C4-2B (cell line): ENCODE measurements at regions not wholly inside any gene's neighbourhood (a gene's known extent, or its start where the extent isn't known, plus 50 kb on each side); places are given as distances from the start of the nearest gene placed in this dataset.

Experiments used
- ZFX ChIP-seq: fragments of 450-650 bp; IDR thresholded peaks from 2 replicates; pipeline ENCODE4 v1.6.1; 2017
- TF ChIP-seq, protein P1 (sequence below): fragments of 450-650 bp; conservative IDR thresholded peaks from 2 replicates; pipeline ENCODE4 v1.5.1; 2017; ENCODE audit warnings: mild to moderate bottlenecking

DNA sequence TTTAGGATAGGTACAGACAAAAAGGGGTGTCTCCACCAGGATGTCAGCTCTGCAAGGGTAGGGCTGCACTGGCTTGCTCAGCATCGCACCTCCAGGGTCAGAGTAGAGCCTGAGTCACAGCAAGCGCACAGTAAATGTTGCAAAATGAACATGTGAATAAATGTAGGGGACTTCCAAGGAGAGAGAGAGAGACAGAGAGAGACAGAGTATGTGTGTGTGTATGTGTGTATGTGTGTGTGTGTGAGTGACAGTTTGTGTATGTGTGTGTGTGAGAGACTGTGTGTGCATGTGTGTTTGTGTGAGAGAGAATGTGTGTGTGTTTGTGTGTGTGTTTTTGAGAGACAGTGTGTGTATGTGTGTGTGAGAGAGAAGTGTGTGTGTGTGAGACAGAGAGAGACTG is 163.3 kb downstream of the RPS24 start:
- TF ChIP-seq, protein P1, sequence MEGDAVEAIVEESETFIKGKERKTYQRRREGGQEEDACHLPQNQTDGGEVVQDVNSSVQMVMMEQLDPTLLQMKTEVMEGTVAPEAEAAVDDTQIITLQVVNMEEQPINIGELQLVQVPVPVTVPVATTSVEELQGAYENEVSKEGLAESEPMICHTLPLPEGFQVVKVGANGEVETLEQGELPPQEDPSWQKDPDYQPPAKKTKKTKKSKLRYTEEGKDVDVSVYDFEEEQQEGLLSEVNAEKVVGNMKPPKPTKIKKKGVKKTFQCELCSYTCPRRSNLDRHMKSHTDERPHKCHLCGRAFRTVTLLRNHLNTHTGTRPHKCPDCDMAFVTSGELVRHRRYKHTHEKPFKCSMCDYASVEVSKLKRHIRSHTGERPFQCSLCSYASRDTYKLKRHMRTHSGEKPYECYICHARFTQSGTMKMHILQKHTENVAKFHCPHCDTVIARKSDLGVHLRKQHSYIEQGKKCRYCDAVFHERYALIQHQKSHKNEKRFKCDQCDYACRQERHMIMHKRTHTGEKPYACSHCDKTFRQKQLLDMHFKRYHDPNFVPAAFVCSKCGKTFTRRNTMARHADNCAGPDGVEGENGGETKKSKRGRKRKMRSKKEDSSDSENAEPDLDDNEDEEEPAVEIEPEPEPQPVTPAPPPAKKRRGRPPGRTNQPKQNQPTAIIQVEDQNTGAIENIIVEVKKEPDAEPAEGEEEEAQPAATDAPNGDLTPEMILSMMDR, result no peak
- TF ChIP-seq ZFX, result no peak
